ENCODE measurements at regions not wholly inside any gene's neighbourhood (a gene's known extent, or its start where the extent isn't known, plus 50 kb on each side); places are given as distances from the start of the nearest gene placed in this dataset.

DNA sequence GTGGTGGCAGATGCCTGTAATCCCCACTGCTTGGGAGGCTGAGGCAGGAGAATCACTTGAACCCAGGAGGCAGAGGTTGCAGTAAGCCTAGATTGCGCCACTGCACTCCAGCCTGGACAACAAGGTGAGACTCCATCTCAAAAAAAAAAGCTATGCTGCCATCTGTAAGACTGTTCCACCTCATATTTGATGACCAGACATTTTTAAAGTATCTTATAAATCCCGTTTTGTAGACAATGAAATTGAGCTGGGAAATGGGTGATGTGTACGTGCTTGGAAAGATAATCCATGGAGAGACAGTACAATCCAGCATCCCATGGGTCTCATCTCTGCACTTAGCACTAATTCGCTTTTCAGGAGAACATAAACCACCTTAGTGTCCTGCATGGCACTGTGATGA, 126.5 kb upstream of the ATP5MC3 start:
- Histone ChIP-seq H3K4me1 (no peaks in the 10 kb centered on the region), H3K4me3 (no peak overlapping the region), H3K36me3 (no peaks in the 10 kb centered on the region), H3K27ac (no peak overlapping the region), H3K27me3 (peaks cover 0 to 5% (median 0%) of the 10 kb centered on the region in 3 donors), H3K9me3 (no peaks in the 10 kb centered on the region)
- 76 to 89% (median 87%) methylated on average over 4 of the region's 4 CpGs for WGBS, 5 donors
- TF ChIP-seq POLR2A (IDR thresholded peaks at IDR 0.05) (no peak), POLR2AphosphoS5 (IDR thresholded peaks at IDR 0.05) (no peak), EP300 (IDR thresholded peaks at IDR 0.05) (no peak)
- TF ChIP-seq, protein P1, sequence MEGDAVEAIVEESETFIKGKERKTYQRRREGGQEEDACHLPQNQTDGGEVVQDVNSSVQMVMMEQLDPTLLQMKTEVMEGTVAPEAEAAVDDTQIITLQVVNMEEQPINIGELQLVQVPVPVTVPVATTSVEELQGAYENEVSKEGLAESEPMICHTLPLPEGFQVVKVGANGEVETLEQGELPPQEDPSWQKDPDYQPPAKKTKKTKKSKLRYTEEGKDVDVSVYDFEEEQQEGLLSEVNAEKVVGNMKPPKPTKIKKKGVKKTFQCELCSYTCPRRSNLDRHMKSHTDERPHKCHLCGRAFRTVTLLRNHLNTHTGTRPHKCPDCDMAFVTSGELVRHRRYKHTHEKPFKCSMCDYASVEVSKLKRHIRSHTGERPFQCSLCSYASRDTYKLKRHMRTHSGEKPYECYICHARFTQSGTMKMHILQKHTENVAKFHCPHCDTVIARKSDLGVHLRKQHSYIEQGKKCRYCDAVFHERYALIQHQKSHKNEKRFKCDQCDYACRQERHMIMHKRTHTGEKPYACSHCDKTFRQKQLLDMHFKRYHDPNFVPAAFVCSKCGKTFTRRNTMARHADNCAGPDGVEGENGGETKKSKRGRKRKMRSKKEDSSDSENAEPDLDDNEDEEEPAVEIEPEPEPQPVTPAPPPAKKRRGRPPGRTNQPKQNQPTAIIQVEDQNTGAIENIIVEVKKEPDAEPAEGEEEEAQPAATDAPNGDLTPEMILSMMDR (IDR thresholded peaks at IDR 0.05) = no peak
- intact Hi-C loops (cut with DNase I; ENCODE audit: low total_unique reads) = no loop called here
- no peak for DNase-seq

DNA sequence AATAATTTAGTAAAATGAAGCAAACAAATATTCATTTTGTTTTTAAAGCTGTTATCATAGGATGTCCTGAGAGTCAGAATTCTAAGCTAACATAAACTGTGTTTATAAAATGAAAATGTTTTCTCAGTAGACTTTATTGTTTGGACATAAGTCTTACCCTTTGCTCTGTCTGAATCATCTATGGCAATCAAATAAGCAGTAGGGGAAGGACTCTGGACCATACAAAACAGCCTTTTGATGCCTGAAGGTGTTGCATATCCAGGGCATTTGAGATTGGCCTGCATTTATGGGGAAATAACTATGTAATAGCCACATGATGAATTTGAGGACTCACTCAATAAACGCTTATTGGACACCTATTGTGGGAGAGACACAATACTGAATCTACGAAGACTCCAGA, 123.0 kb upstream of the ATP5MC3 start:
- H3K9me3 ChIP-seq = no peaks in the 10 kb centered on the region
- H3K4me1 ChIP-seq = no peaks in the 10 kb centered on the region
- peaks cover 0 to 5% (median 0%) of the 10 kb centered on the region in 3 donors for H3K27me3 ChIP-seq
- no peak for DNase-seq
- WGBS, 5 donors = 78 to 96% (median 88%) methylated on average over 2 of the region's 2 CpGs
- no peaks in the 10 kb centered on the region for H3K36me3 ChIP-seq
- TF ChIP-seq POLR2A (IDR thresholded peaks at IDR 0.05) (no peak), POLR2AphosphoS5 (IDR thresholded peaks at IDR 0.05) (no peak), EP300 (IDR thresholded peaks at IDR 0.05) (no peak)
- TF ChIP-seq, protein P1 (IDR thresholded peaks at IDR 0.05) = no peak
- no peak overlapping the region for H3K27ac ChIP-seq
- intact Hi-C loops (cut with DNase I; ENCODE audit: low total_unique reads) = no loop called here
- H3K4me3 ChIP-seq = no peak overlapping the region

DNA sequence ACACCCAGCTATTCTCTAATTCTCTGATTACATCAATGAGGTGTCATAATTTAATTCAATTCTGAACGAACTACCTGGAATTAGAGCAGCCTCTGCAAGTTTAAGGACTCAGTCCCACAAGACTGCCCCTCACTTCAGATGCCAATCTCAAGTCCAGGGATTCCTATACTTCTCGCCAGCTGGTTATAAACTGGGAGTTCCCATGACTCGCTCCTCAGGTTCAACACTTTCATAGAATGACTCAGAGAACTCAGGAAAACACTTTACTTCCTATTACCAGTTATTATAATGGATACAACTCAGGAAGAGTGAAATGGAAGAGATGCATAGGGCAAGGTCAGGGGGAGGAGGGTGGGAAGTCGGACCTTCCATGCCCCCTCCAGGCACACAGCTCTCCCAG, 112.3 kb upstream of the ATP5MC3 start:
- Histone ChIP-seq H3K36me3 (no peaks in the 10 kb centered on the region), H3K9me3 (peaks cover 0 to 17% (median 3%) of the 10 kb centered on the region in 4 donors), H3K27me3 (peaks cover 0 to 51% (median 3%) of the 10 kb centered on the region in 3 donors), H3K4me1 (no peaks in the 10 kb centered on the region), H3K4me3 (no peak overlapping the region), H3K27ac (no peak overlapping the region)
- TF ChIP-seq, protein P1 (IDR thresholded peaks at IDR 0.05) = no peak
- TF ChIP-seq POLR2A (IDR thresholded peaks at IDR 0.05) (no peak), POLR2AphosphoS5 (IDR thresholded peaks at IDR 0.05) (no peak), EP300 (IDR thresholded peaks at IDR 0.05) (no peak)
- no peak for DNase-seq
- 55 to 73% (median 71%) methylated on average over 4 of the region's 4 CpGs for WGBS, 5 donors
- intact Hi-C loops (cut with DNase I; ENCODE audit: low total_unique reads) = no loop called here

DNA sequence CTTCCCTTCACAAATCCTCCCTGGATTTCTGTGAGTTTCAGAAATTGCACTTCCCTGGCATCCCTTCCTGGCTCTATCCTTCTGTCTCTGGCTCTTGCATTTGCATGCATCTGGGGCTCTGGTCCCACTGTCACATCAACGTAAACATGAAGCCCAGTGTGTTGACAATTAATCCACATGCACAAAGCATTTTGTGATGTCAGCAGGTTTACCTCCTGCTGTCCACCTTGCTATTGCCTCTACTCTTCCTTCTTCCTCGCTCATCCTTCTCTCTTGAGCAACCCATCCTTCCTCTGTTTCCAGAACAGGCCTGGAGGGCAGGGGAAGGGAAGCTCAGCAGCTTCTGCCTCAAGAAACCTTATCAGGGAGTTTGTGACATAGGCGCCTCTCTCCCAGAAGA, 111.7 kb upstream of the ATP5MC3 start:
- WGBS, 5 donors = 68 to 85% (median 71%) methylated on average over 3 of the region's 3 CpGs
- intact Hi-C loops (cut with DNase I; ENCODE audit: low total_unique reads) = no loop called here

DNA sequence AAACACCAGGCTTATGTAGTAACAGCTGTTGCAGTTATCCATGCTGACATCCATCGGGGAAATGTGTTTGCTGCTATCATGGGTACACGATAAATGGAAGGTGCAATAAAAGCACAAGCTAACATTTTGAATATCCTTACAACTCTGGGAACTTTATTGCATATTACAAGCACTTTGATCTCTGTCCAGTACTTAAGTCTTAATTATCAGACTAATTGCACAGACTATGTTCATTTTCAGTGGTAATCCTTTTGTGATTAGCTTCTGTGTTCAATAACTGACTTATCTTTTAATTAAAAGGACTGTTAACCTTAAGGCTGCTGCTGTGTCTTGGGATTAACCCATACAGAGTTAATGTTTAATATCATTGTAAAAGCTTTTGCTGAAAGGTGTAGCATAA, 101.4 kb upstream of the ATP5MC3 start:
- Histone ChIP-seq H3K4me1 (no peaks in the 10 kb centered on the region), H3K4me3 (no peak overlapping the region), H3K27me3 (no peaks in the 10 kb centered on the region), H3K36me3 (no peaks in the 10 kb centered on the region), H3K9me3 (no peaks in the 10 kb centered on the region), H3K27ac (no peak overlapping the region)
- intact Hi-C loops (cut with DNase I; ENCODE audit: low total_unique reads) = no loop called here
- peak in 1 of 2 donors; percentile 5 for DNase-seq
- TF ChIP-seq EP300 (IDR thresholded peaks at IDR 0.05) (no peak), POLR2A (IDR thresholded peaks at IDR 0.05) (no peak), POLR2AphosphoS5 (IDR thresholded peaks at IDR 0.05) (no peak)
- TF ChIP-seq, protein P1 (IDR thresholded peaks at IDR 0.05) = no peak
- 69 to 81% (median 77%) methylated on average over 2 of the region's 2 CpGs for WGBS, 5 donors

More for the DNA sequence above, 111.7 kb upstream of the ATP5MC3 start:
- no peak for TF ChIP-seq POLR2A (IDR thresholded peaks at IDR 0.05)
- H3K36me3 ChIP-seq = no peaks in the 10 kb centered on the region
- no peak overlapping the region for H3K4me3 ChIP-seq
- no peaks in the 10 kb centered on the region for H3K4me1 ChIP-seq
- H3K9me3 ChIP-seq = peaks cover 0 to 13% (median 3%) of the 10 kb centered on the region in 4 donors
- no peak overlapping the region for H3K27ac ChIP-seq
- H3K27me3 ChIP-seq = peaks cover 0 to 51% (median 3%) of the 10 kb centered on the region in 3 donors
- no peak for DNase-seq
